CD4-positive, alpha-beta memory T cell (primary cell): ENCODE measurements at regions not wholly inside any gene's neighbourhood (a gene's known extent, or its start where the extent isn't known, plus 50 kb on each side); places are given as distances from the start of the nearest gene placed in this dataset.
"Not testable (repeated sequence)": the region's sequence is repeated elsewhere in the genome, so short reads cannot be mapped to it uniquely, and the experiment has no call there.

ENCODE experiments used
- CTCF ChIA-PET: fragments of 350-600 bp; sonication (Branson Sonifier 250); formaldehyde crosslinking; loops from one replicate; lab custom pipeline; 2021; ENCODE audit warnings: inconsistent platforms; ENCODE audit not compliant: partially characterized antibody; lab: Charles Lee
- POLR2A ChIA-PET: fragments of 350-600 bp; sonication (Branson Sonifier 250); formaldehyde crosslinking; loops from one replicate; lab custom pipeline; 2021; ENCODE audit not compliant: partially characterized antibody; lab: Charles Lee
- DNase-seq, 5 donors: peaks; one replicate each; pipeline versions ENCODE4 v3.0.0 to v3.0.0-alpha.2; 2020 to 2022; ENCODE audit warnings: mixed read lengths in 1 of 5
- H3K27ac ChIP-seq: one replicate; pipeline ENCODE4 v1.7.0; 2013; ENCODE audit warnings: low read depth, low read length
- H3K27me3 ChIP-seq: 2 replicates; pipeline ENCODE4 v1.7.0; 2013; ENCODE audit warnings: mild to moderate bottlenecking, low read length, moderate library complexity; ENCODE audit not compliant: insufficient read depth
- H3K36me3 ChIP-seq: 2 replicates; pipeline ENCODE4 v1.7.0; 2013; ENCODE audit warnings: mild to moderate bottlenecking, low read length, moderate library complexity; ENCODE audit not compliant: insufficient read depth
- H3K4me1 ChIP-seq: 2 replicates; pipeline ENCODE4 v1.7.0; 2013; ENCODE audit warnings: mild to moderate bottlenecking, low read length, moderate library complexity; ENCODE audit not compliant: insufficient read depth
- H3K4me3 ChIP-seq, 2 donors: one replicate each; pipeline ENCODE4 v1.7.0; 2013; ENCODE audit warnings: low read length in 2 of 2, mild to moderate bottlenecking in 1 of 2
- H3K9me3 ChIP-seq, 2 donors: one replicate each; pipeline ENCODE4 v1.7.0; 2013; ENCODE audit warnings: low read length in 2 of 2, control low read depth in 1 of 2; ENCODE audit not compliant: control insufficient read depth in 1 of 2
- H3K27ac Mint-ChIP-seq, 7 donors: one replicate each; pipeline ENCODE4 v1.8.0; 2020 to 2021; ENCODE audit warnings: mixed read lengths in 7 of 7, mild to moderate bottlenecking in 6 of 7, inconsistent platforms in 3 of 7, moderate library complexity in 3 of 7
- H3K27me3 Mint-ChIP-seq, 2 donors: one replicate each; pipeline ENCODE4 v1.8.0; 2020 to 2021; ENCODE audit warnings: mixed read lengths in 2 of 2
- H3K36me3 Mint-ChIP-seq, 2 donors: one replicate each; pipeline ENCODE4 v1.8.0; 2020 to 2021; ENCODE audit warnings: mixed read lengths in 2 of 2, inconsistent platforms in 1 of 2, mild to moderate bottlenecking in 1 of 2
- H3K4me1 Mint-ChIP-seq, 4 donors: one replicate each; pipeline ENCODE4 v1.8.0; 2020 to 2021; ENCODE audit warnings: mixed read lengths in 4 of 4, mild to moderate bottlenecking in 1 of 4
- H3K4me3 Mint-ChIP-seq, 8 donors: one replicate each; pipeline ENCODE4 v1.8.0; 2020 to 2021; ENCODE audit warnings: mixed read lengths in 8 of 8, mild to moderate bottlenecking in 7 of 8, moderate library complexity in 6 of 8, inconsistent platforms in 3 of 8
- H3K9me3 Mint-ChIP-seq, 8 donors: one replicate each; pipeline ENCODE4 v1.8.0; 2020 to 2021; ENCODE audit warnings: mixed read lengths in 8 of 8, mild to moderate bottlenecking in 5 of 8, inconsistent platforms in 3 of 8, moderate library complexity in 1 of 8
- intact Hi-C: fragments of 100-400 bp; cut with micrococcal nuclease; formaldehyde crosslinking; loops from one replicate; pipeline ENCODE4 v1.15.1; 2023

DNA sequence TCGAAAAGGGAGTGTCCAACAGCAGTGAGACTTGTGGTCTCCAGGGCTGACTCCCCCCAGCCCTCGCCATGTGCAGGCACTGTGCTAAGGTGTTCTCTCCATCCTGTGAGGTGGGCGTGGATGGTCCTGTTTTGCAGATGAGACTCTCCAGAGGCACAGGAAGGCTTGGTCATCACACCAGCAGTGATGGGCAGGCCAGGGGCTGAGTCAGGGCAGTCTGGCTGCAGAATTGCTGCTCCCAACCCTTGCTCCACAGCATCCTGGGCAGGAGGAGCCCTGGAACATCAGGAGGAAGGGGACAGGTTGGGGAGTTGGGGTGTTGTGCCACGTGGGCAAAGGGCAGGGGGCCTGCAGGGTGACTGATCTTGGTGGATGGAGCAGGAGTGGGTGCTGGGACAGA, 69.3 kb upstream of the TUBA3E start:
- H3K27me3 ChIP-seq, POLR2A ChIA-PET, H3K9me3 ChIP-seq, H3K27me3 Mint-ChIP-seq, H3K4me1 ChIP-seq, DNase-seq, H3K27ac ChIP-seq, intact Hi-C loops, H3K36me3 Mint-ChIP-seq, H3K4me1 Mint-ChIP-seq, H3K4me3 Mint-ChIP-seq, H3K27ac Mint-ChIP-seq, H3K36me3 ChIP-seq, CTCF ChIA-PET, H3K4me3 ChIP-seq: not testable (repeated sequence)
- H3K9me3 Mint-ChIP-seq: peaks cover 0 to 20% (median 10%) of the 10 kb centered on the region in 8 donors

DNA sequence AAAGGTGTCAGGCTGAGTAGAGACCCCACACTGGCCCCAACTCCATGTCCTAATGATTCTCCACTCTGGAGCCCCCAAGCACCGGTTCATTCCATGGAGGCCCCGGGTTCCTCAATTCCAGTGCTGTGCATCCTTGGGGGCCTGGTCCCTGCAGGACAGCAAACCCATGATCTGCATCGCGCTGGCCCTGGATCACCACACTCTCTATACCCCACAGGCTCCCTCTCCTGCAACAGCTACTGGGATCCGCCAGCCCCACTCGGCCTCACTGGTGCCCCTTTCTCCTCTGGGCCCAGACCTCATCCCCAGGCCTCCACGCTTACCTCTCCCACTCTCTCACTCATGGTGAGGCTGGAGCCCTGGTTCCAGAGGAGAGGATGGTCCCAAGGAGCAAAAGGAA, 68.6 kb upstream of the TUBA3E start:
- H3K4me1 Mint-ChIP-seq, H3K27me3 ChIP-seq, DNase-seq, CTCF ChIA-PET, H3K36me3 Mint-ChIP-seq, intact Hi-C loops, H3K27me3 Mint-ChIP-seq, H3K27ac Mint-ChIP-seq, POLR2A ChIA-PET, H3K9me3 ChIP-seq, H3K4me3 ChIP-seq, H3K4me3 Mint-ChIP-seq, H3K36me3 ChIP-seq, H3K27ac ChIP-seq, H3K4me1 ChIP-seq: not testable (repeated sequence)
- peaks cover 0 to 20% (median 10%) of the 10 kb centered on the region in 8 donors for H3K9me3 Mint-ChIP-seq

DNA sequence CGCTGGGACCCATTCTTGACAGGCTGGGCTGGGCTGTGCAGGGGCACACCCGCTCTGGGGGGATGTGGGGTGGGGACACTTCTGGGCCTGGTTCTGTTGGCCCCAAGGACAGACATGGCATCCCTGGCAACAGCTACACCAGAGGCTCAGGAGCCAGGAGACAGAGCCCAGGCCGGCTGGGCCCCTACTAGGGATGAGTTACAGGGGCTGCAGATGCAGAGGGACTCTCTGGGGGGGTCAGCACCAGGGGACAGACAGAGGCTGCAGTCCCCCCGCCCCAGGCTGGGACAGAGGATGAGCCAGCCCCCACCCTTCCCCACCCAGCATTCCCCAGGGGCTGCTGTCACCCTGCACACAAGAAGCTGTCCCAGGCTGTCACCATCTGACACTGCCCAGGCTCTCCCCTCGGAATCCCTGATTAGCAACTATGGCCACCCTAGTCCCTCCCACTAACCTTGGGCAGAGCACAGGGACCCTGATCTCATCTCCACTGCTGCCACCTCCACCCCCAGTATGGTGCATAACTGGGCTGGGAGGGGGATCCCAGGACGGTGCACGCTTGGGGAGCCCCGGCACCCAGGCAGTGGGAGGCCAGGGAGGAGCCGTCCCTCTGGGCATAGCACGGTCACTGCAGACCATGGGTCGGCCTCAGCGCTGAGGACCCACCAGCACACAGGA, 67.5 kb upstream of the TUBA3E start:
- CTCF ChIA-PET, H3K4me1 ChIP-seq, H3K4me3 Mint-ChIP-seq, H3K36me3 ChIP-seq, H3K4me1 Mint-ChIP-seq, H3K9me3 ChIP-seq, POLR2A ChIA-PET, H3K4me3 ChIP-seq, intact Hi-C loops, H3K27ac Mint-ChIP-seq, H3K27ac ChIP-seq, DNase-seq, H3K36me3 Mint-ChIP-seq, H3K27me3 ChIP-seq: not testable (repeated sequence)
- Mint-ChIP-seq H3K27me3 (peaks cover 10 to 13% of the 10 kb centered on the region in 2 donors), H3K9me3 (peaks cover 0 to 11% (median 6%) of the 10 kb centered on the region in 8 donors)

DNA sequence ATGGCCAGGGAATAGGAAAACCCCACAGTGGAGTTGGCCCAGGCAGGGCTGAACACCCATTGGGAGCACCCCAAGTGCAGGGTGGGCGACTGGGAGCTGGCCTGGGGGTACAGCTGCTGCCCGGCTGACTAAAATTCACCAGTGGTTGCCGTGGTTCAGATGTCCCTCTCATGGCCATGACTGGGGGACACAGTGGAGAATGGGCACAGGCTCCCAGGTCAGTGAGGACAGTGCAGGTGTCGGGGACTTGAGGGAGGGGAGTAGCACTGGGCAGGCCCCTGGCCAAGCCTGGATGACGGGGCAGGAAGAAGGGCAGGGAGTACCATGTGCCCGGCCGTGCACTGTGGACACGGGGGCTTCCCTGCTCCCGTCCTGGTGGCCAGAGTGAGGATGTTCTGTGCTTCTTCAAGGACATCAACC, 66.7 kb upstream of the TUBA3E start:
- H3K27ac Mint-ChIP-seq, H3K4me3 ChIP-seq, H3K27me3 ChIP-seq, H3K27ac ChIP-seq, H3K36me3 Mint-ChIP-seq, DNase-seq, H3K9me3 ChIP-seq, H3K4me1 ChIP-seq, intact Hi-C loops, H3K4me3 Mint-ChIP-seq, POLR2A ChIA-PET, CTCF ChIA-PET, H3K4me1 Mint-ChIP-seq, H3K36me3 ChIP-seq, H3K9me3 Mint-ChIP-seq: not testable (repeated sequence)
- peaks cover 8 to 11% of the 10 kb centered on the region in 2 donors for H3K27me3 Mint-ChIP-seq

DNA sequence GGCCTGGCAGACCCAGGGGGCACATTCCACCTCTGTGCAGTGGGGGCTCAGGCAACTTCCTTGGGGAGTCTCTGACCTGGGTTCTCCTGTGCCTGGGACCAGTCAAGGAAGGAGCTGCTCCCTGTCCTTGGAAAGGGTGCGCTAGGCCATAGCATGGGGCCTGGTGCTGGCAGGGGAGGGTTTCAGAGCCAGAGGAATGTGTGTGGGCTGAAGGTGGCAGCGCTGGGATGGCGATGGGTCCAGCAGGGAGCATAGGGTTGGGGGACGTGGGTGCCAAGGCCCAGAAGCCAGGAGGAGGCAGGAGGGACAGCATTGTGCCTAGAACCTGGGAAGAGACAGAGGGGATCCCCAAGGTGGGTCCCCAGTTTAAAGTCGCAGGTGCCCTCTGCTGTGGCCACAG, 66.3 kb upstream of the TUBA3E start:
- intact Hi-C loops: no loop called here
- ChIA-PET CTCF (no interaction called here), POLR2A (no interaction called here)
- H3K4me3 ChIP-seq: no peak overlapping the region
- H3K9me3 ChIP-seq: no peaks in the 10 kb centered on the region
- H3K27me3 ChIP-seq: no peaks in the 10 kb centered on the region
- no peak overlapping the region for H3K27ac ChIP-seq
- Mint-ChIP-seq H3K4me3 (no peak overlapping the region), H3K36me3 (no peaks in the 10 kb centered on the region), H3K27me3 (peaks cover 8 to 11% of the 10 kb centered on the region in 2 donors), H3K4me1 (no peaks in the 10 kb centered on the region), H3K9me3 (peaks cover 0 to 3% (median 0%) of the 10 kb centered on the region in 8 donors), H3K27ac (no peak overlapping the region)
- no peak for DNase-seq
- no peaks in the 10 kb centered on the region for H3K36me3 ChIP-seq
- no peaks in the 10 kb centered on the region for H3K4me1 ChIP-seq

DNA sequence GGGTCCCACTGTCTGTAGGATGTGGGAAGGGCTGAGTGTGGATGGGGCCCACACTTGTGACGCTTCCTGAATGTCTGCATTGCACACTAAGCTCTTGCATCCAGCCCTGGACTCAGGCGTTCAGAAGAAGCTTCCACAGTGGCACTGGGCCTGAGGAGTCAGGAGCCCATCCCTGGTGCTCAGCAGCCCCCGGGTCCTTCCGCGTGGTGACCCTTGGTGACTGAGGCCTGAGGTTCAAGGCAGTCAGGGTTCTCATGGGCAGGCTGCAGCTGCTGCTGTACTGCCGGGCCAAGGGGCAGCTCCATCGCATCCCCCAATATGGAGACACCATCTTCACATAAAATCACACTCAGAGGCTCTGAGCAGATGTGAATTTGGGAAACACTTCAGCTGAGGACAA, 65.8 kb upstream of the TUBA3E start:
- ChIA-PET CTCF (no interaction called here), POLR2A (no interaction called here)
- no peak overlapping the region for H3K27ac Mint-ChIP-seq
- no peaks in the 10 kb centered on the region for H3K4me1 Mint-ChIP-seq
- H3K9me3 Mint-ChIP-seq: no peaks in the 10 kb centered on the region
- intact Hi-C loops: no loop called here
- Histone ChIP-seq H3K27ac (no peak overlapping the region), H3K4me3 (no peak overlapping the region), H3K36me3 (no peaks in the 10 kb centered on the region), H3K9me3 (no peaks in the 10 kb centered on the region), H3K27me3 (no peaks in the 10 kb centered on the region), H3K4me1 (no peaks in the 10 kb centered on the region)
- no peaks in the 10 kb centered on the region for H3K36me3 Mint-ChIP-seq
- no peak overlapping the region for H3K4me3 Mint-ChIP-seq
- H3K27me3 Mint-ChIP-seq: peaks cover 8 to 11% of the 10 kb centered on the region in 2 donors
- no peak for DNase-seq

DNA sequence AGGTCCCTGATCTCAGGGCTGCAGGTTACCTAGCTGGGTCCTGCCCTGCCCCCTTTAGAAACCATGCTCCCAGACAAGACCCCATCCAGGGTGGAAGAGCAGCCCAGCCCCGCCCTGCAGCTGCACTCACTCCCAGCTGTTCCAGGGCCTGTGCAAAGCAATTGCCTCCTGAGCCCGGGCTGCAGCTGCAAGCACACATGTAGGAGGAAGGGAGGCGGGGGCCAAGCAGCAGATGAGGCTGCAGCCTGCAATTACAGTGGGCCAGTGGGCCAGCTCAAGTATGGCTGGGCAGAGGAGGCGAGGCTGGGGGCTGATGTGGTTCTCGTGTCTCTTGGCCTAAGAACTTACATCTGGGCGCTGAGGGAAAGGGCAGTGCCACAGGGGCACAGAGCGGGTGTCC, 65.4 kb upstream of the TUBA3E start:
- intact Hi-C loops: no loop called here

More for the DNA sequence above, 65.4 kb upstream of the TUBA3E start:
- POLR2A ChIA-PET: no interaction called here
- no peak overlapping the region for H3K4me3 Mint-ChIP-seq
- Histone ChIP-seq H3K36me3 (no peaks in the 10 kb centered on the region), H3K27ac (no peak overlapping the region), H3K4me3 (no peak overlapping the region), H3K27me3 (no peaks in the 10 kb centered on the region), H3K4me1 (no peaks in the 10 kb centered on the region), H3K9me3 (no peaks in the 10 kb centered on the region)
- H3K36me3 Mint-ChIP-seq: no peaks in the 10 kb centered on the region
- no peaks in the 10 kb centered on the region for H3K9me3 Mint-ChIP-seq
- no peaks in the 10 kb centered on the region for H3K4me1 Mint-ChIP-seq
- CTCF ChIA-PET: no interaction called here
- peaks cover 9 to 11% of the 10 kb centered on the region in 2 donors for H3K27me3 Mint-ChIP-seq
- H3K27ac Mint-ChIP-seq: no peak overlapping the region
- no peak for DNase-seq
